Hindlimb muscle (tissue), 1 donor: ENCODE measurements at regions not wholly inside any gene's neighbourhood (a gene's known extent, or its start where the extent isn't known, plus 50 kb on each side); places are given as distances from the start of the nearest gene placed in this dataset.

Source experiments
- DNase-seq: peaks from one replicate; pipeline ENCODE4 v3.0.0-alpha.2; 2013

DNA sequence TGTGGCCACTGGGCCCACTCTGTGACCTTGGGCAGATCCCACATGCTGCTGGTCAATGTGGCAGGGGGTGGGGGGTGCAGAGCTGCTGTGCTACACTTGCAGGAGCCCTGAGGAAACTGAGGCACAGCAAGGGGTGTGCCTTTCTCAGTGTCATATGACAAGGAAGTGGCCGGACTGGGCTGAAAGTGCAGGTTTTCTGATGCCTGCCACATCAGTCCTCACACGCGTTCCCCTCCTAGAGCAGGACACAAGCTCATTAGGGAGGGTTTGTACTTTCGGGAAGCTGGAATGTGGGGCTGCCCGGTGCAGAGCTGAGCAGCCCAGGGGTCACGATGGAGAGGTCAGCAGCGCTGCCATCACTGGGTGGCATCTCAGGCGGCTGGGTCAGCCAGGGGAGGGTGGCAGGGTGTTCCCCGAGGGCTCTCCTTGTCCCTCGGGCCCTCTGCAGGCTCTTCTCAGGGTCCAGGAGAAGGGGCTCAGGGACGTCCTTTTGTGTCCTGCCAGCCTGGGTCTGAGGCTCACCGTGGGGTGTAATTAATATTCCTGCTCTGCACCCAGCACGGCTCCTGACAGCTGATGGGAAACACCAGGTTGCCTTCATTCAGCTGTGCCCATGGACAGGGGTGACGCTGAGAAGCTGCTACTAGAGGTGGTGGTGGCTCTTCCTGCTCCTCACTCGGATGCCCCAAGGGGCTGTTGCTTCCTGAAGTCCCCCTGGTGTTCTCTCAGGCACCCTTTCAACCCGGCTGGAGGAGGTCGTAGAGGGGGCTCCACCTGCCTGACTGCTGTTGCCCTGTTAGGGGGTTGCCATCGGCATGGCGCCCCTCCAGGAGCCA lies 62.1 kb upstream of the HDAC4 start:
- DNase-seq, result no peak

DNA sequence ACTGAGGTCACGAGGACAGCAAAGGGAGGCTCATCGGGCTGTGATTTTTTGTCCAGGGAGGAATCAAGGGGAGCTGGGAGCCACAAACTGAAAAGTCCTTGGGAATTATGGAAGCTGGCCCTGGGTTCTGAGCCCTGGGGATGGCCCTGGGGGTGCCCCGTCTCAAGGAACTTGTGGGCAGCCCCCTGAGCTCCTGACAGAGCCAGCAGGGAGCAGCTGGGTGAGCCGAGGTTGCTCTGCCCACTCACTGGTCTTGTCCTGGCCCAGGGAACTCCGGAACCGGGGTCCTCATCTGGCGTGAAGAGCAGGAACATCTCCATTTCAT lies 61.3 kb upstream of the HDAC4 start:
- DNase-seq, result no peak

DNA sequence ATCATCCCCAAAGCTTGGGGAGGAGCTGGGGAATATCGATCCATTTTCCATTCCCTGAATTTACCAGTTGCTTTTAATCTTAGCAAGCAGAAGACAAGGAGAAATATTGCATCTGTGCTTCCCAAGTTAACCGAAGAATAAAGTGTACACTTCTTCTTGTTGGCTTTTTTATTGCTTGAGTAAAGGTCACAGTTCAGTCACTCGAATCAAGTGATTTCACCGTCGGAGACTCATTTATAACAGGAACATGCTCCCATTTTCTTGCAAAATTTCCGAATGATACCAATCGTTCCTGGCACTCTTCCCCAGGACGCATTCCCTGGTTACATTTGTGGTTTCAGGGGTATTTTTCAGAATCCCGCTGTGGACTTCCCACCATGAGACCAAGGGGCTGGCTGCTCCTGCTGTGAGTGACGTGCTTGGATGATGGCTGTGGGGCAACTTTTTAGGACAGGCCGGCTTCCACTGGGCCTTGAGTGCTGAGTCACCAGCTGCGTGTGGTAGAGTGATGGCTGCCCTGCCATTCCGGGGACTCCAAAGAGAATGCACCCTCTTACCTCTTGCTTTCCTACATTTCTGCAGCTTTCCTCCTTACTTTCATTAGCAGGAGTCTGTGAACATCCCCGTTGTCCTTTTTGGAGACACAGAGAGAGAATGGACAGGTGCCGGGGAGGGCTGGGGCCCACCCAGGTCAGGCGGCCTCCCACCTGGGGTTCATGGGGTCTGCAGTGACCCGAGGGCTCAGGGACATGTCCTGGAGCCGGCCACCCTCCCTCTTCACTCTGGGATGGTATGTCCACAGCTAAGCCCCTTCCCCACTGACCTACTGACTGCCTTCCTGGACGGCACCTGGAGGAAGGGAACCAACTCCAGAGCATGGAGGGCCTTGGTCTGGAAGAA lies 60.7 kb upstream of the HDAC4 start:
- DNase-seq, result no peak

DNA sequence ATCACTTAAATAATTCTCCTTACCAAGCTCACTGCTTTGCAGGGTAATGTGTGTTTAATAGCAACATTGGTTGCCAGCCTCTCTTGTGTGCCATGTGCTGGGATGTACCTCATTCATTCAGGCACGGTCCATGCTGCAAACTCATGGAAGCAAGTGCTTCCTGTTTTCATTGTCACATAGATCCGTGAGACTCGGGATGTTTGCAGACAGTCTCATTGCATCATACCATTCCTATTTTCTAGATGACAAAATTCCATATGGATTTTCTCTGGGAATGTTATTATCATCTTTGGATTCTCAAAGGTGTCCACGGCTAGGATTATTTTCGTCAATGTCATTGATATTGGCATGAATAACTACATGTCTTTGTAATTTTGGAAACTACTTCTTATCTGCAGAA lies 60.0 kb upstream of the HDAC4 start:
- no peak for DNase-seq

DNA sequence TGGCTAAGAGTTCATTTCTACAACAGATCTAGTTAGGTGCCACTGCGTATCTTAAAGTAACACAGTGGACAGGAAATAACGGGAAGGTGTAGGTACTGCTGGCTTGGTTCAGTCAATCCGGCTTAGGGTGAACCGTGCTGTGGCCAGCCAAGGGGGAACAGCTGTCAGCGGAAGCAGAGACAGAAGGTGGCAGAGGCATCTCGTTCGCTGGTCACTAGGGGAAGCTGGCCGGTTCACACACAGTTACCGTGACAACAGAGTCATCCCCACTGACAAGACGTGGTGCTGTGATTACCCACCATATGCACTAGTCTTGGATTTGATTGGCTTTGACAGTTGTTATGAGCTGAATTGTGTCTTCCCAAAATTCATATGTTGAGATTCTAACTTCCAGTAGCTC lies 58.8 kb upstream of the HDAC4 start:
- no peak for DNase-seq

DNA sequence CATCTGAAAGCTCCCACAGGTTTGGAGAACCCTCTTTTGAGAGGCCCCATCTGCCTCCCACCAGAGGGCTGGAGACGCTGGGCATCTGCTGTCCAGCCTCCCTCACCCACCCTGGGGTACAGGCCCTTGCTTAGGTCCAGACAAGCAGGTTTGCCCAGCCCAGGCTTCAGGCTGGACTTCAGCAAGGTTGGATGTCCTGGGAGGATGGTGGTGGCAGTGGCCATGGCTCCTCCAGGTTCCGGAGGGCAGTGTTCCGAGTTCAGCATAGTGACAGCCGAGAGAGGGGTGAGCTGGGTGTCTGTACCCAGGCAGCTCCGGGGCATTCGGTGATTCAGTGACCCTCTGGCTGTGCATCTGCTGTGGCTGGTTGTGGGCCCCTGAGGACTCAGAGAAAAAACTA lies 58.2 kb upstream of the HDAC4 start:
- DNase-seq, result no peak

DNA sequence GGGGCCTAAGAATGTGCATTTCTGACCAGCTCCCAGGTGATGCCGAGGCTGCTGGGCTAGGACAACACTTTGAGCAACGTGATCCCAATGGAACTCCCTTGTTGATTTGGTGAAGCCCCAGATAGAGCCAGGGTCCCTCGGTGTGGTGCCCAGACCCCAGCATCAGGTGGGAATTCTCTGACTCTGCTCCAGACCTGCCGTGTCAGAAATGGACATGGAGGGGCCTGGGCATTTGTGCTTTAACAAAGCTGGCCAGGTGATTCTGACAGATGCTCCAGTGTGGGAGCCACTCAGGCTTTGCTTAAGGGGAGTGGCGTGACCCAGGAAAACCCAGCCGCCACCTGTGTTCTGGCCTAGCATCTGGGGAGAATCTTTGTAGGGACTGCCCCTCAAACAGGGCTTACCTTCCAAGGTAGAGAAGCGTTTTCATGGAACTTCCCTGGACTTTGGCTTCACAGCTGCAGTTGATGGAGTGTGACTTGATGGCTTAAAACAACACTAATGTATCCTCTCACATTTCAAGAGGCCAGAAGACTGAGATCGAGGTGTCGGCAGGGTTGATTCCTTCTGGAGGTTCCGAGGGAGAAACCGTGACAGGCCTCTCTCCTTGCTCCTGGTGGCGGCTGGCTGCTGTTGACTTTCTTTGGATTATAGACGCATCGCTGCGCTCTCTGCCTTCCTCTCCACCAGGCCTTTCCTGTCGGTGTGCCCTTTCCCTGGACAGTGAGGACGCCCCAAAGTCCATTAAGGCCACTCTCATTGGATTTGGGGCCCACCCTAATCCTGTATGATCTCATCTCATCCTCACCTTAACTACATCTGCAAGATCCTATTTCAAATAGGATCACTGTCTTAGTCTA lies 57.0 kb upstream of the HDAC4 start:
- no peak for DNase-seq

DNA sequence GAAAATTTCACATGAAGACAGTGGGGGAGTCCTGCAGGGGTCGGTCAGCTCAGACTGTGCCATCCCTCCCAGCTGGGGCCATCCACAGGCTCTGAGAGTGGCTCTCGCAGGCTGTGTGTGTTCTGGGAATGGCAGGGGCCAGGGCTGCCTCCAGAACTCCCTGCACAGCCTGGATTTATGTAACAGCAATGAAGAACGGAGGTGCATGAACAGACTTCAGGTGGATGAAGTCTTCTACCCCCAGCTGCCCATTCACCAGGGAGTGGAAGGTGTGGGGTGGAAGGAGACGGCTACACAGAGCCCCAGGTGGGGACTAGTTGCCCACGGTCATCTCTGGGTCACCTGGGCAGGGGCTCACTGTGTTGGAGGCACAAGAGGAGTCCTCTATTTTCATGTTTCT lies 56.1 kb upstream of the HDAC4 start:
- DNase-seq, result no peak

DNA sequence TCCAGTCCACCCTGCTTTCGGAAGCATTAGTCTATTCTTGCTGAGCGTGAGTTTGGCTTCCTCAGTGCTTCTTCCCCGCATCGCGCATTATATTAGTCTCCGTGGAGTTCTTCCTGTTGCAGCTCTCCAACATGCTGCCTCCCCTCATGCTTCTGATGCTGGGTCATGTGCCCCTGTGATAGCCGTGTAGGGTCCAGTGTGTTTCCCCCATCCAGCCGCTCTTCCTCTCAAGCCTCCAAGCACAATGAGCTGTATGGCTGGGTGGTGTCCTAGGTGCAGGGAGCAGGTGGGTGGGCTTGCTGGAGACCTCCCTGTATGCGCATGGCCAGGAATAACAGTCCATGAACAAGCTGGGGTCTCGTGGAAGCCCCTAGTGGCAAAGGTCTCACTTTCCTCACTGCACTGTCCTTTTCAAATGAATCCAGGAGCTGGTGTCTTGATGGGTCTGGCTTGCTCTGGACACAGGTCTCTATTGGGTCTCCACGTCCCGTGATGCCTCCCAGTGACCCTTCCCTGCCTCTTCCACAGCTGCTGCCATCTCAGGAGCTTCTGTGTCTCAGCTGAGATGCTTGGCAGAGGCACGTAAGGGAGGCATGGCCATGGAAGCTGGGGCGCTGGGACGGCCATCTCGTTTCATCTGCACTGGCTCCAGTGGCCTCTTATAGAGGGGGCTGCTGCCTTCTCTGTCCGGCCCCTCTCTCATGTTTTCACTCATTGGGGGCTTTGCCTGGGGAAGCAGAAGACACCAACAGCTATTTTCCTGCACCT lies 54.8 kb upstream of the HDAC4 start:
- DNase-seq, result no peak

DNA sequence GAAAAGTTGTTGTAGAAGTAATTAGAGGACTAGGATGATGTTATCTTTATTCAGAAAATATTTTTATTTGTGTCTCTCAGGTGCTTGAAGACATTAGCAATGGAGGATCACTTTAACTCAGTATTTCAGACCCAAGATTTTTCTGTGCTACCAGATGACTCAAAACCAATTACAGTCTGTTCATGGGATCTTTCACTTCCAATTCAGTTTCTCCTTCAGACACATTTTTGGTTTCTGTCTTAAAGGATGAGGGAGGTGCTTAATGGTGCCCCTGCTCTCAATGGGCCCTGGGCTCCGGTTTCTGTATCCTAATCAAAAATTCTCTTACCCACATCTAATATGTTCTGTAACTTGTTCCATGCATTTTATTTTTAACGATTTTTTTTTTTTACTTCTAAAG lies 53.7 kb upstream of the HDAC4 start:
- no peak for DNase-seq
